ENCODE measurements at regions not wholly inside any gene's neighbourhood (a gene's known extent, or its start where the extent isn't known, plus 50 kb on each side); places are given as distances from the start of the nearest gene placed in this dataset.

GRCh38 chr14:104359301-104359968, 220.1 kb upstream of the C14orf180 start:
- TF ChIP-seq, protein P1, sequence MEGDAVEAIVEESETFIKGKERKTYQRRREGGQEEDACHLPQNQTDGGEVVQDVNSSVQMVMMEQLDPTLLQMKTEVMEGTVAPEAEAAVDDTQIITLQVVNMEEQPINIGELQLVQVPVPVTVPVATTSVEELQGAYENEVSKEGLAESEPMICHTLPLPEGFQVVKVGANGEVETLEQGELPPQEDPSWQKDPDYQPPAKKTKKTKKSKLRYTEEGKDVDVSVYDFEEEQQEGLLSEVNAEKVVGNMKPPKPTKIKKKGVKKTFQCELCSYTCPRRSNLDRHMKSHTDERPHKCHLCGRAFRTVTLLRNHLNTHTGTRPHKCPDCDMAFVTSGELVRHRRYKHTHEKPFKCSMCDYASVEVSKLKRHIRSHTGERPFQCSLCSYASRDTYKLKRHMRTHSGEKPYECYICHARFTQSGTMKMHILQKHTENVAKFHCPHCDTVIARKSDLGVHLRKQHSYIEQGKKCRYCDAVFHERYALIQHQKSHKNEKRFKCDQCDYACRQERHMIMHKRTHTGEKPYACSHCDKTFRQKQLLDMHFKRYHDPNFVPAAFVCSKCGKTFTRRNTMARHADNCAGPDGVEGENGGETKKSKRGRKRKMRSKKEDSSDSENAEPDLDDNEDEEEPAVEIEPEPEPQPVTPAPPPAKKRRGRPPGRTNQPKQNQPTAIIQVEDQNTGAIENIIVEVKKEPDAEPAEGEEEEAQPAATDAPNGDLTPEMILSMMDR (IDR thresholded peaks at IDR 0.05) = no peak

GRCh38 chr14:104359969-104360442, 219.6 kb upstream of the C14orf180 start:
- TF ChIP-seq, protein P1 (IDR thresholded peaks at IDR 0.05) = no peak

- TF ChIP-seq, protein P1 (IDR thresholded peaks at IDR 0.05) = no peak
Measured at GRCh38 chr14:104360501-104360900, 219.1 kb upstream of the C14orf180 start.

DNA sequence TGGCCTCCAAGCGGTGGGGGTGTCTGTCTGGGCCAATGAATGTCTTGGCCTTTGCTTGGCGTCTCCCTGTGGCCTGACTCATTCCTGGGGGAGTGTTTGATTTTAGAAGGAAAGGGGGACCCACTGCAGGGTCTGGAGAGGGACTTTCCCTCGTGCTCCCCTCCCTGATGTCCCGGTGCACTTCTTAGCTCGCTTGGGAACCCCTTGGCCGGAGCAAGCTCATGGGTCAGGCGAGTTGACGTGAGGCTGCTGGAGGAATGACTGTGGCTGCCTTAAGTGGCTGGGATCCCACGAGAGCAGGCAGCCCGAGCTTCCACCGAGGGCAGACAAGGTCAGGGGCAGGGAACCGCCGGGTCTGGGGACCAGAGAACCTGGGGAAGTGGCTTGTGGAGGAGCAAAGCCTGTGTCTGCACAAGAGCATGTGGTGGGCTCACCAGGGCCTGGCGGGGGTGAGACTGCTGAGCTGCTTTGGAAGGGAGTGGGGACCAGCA, 218.4 kb upstream of the C14orf180 start:
- TF ChIP-seq, protein P1 (IDR thresholded peaks at IDR 0.05) = no peak

GRCh38 chr14:104361921-104362681, 217.5 kb upstream of the C14orf180 start:
- TF ChIP-seq, protein P1 (IDR thresholded peaks at IDR 0.05) = no peak

GRCh38 chr14:104362761-104363605, 216.6 kb upstream of the C14orf180 start:
- TF ChIP-seq, protein P1 (IDR thresholded peaks at IDR 0.05) = no peak

All from LNCAP (cell line).